ENCODE measurements at regions not wholly inside any gene's neighbourhood (a gene's known extent, or its start where the extent isn't known, plus 50 kb on each side); places are given as distances from the start of the nearest gene placed in this dataset.

DNA sequence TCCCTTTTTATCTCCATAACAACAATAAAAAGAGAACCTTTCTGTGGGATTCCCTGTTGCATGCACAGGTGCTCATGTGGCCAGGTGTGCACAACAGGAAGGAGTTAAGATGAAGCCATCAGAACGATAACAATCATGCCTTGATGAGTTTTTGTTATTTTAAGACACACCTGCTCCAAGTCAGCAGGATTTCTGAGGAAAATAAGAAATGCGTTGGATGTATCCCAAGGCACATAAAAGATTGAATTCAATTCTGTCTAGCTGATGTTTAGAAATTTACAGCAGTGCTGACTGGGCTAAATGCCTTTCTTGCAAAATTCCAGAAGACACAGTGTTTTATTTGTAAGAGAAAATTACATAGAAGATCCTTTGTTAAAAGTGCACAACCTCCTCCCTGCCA, 1678.2 kb downstream of the ARAP2 start:
- no peaks in the 10 kb centered on the region for H3K36me3 ChIP-seq
- TF ChIP-seq POLR2AphosphoS5 (IDR thresholded peaks at IDR 0.05) (no peak), EP300 (IDR thresholded peaks at IDR 0.05) (no peak), POLR2A (IDR thresholded peaks at IDR 0.05; ENCODE audit: low read depth) (no peak)
- TF ChIP-seq, protein P1, sequence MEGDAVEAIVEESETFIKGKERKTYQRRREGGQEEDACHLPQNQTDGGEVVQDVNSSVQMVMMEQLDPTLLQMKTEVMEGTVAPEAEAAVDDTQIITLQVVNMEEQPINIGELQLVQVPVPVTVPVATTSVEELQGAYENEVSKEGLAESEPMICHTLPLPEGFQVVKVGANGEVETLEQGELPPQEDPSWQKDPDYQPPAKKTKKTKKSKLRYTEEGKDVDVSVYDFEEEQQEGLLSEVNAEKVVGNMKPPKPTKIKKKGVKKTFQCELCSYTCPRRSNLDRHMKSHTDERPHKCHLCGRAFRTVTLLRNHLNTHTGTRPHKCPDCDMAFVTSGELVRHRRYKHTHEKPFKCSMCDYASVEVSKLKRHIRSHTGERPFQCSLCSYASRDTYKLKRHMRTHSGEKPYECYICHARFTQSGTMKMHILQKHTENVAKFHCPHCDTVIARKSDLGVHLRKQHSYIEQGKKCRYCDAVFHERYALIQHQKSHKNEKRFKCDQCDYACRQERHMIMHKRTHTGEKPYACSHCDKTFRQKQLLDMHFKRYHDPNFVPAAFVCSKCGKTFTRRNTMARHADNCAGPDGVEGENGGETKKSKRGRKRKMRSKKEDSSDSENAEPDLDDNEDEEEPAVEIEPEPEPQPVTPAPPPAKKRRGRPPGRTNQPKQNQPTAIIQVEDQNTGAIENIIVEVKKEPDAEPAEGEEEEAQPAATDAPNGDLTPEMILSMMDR (IDR thresholded peaks at IDR 0.05) = no peak
- no peaks in the 10 kb centered on the region for H3K27me3 ChIP-seq
- 42% methylated on average over 2 of the region's 2 CpGs for WGBS
- no peaks in the 10 kb centered on the region for H3K4me1 ChIP-seq
- H3K27ac ChIP-seq (replicated peaks in 1 of 4) = no peak overlapping the region
- intact Hi-C loops (cut with DNase I) = no loop called here
- no peak for DNase-seq (ENCODE audit: extremely low spot score)
- H3K4me3 ChIP-seq = no peak overlapping the region
- H3K9me3 ChIP-seq = no peaks in the 10 kb centered on the region

DNA sequence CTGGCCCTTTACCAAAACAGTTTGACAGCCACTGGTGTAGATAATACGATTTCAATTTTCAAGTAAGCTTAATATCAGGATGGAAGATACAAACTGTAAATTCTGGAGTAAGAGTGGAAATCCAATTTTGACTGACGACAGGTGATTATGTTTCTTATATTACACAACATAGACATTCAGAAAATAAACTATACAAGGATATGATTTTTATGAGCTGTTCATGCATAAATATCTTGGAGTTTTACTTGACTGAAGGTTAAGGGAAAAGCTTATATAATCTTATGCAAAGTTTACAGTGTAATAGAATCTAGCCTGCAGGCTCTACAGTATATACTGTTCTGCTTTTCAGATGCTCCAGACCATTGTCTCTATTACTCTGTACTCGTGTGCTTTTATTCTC, 1672.3 kb downstream of the ARAP2 start:
- Histone ChIP-seq H3K27ac (replicated peaks in 1 of 4) (no peak overlapping the region), H3K9me3 (no peaks in the 10 kb centered on the region), H3K36me3 (no peaks in the 10 kb centered on the region), H3K4me3 (no peak overlapping the region), H3K4me1 (no peaks in the 10 kb centered on the region), H3K27me3 (no peaks in the 10 kb centered on the region)
- no peak for DNase-seq (ENCODE audit: extremely low spot score)
- WGBS = 41% methylated on average over 3 of the region's 3 CpGs
- intact Hi-C loops (cut with DNase I) = no loop called here
- TF ChIP-seq POLR2AphosphoS5 (IDR thresholded peaks at IDR 0.05) (no peak), EP300 (IDR thresholded peaks at IDR 0.05) (no peak), POLR2A (IDR thresholded peaks at IDR 0.05; ENCODE audit: low read depth) (no peak)
- TF ChIP-seq, protein P1 (IDR thresholded peaks at IDR 0.05) = no peak

DNA sequence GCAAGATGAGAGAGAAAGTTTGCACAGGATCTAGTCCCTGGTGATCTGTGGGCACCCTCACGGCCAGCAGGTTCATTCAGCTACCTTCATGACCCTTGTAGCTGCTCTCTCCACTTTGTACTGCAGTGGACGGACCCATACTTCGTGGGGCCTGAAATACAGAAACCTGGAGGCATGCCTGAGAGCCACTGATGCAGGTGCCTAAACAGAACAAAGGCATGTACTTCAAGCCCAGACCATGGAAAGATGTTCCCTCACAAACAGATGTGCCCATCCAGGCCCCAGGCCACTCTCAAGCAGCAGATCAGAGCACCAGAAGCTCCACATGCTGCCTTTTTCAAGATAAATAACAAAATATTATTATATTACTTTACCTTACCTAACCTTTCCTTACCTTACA, 1629.0 kb downstream of the ARAP2 start:
- Histone ChIP-seq H3K9me3 (no peaks in the 10 kb centered on the region), H3K4me1 (no peaks in the 10 kb centered on the region), H3K36me3 (no peaks in the 10 kb centered on the region), H3K4me3 (no peak overlapping the region), H3K27ac (replicated peaks in 1 of 4) (no peak overlapping the region), H3K27me3 (no peaks in the 10 kb centered on the region)
- 85% methylated on average over 3 of the region's 3 CpGs for WGBS
- DNase-seq (ENCODE audit: extremely low spot score) = no peak
- TF ChIP-seq POLR2A (IDR thresholded peaks at IDR 0.05; ENCODE audit: low read depth) (no peak), EP300 (IDR thresholded peaks at IDR 0.05) (no peak), POLR2AphosphoS5 (IDR thresholded peaks at IDR 0.05) (no peak)
- TF ChIP-seq, protein P1 (IDR thresholded peaks at IDR 0.05) = no peak
- intact Hi-C loops (cut with DNase I) = no loop called here

- Histone ChIP-seq H3K27me3 (no peaks in the 10 kb centered on the region), H3K4me3 (no peak overlapping the region), H3K9me3 (no peaks in the 10 kb centered on the region), H3K4me1 (no peaks in the 10 kb centered on the region), H3K27ac (replicated peaks in 1 of 4) (no peak overlapping the region), H3K36me3 (no peaks in the 10 kb centered on the region)
- TF ChIP-seq EP300 (IDR thresholded peaks at IDR 0.05) (no peak), POLR2A (IDR thresholded peaks at IDR 0.05; ENCODE audit: low read depth) (no peak), POLR2AphosphoS5 (IDR thresholded peaks at IDR 0.05) (no peak)
- TF ChIP-seq, protein P1 (IDR thresholded peaks at IDR 0.05) = no peak
- WGBS = 74% methylated on average over 6 of the region's 6 CpGs
- intact Hi-C loops (cut with DNase I) = no loop called here
- DNase-seq (ENCODE audit: extremely low spot score) = no peak
These were observed 1624.7 kb downstream of the ARAP2 start for GRCh38 chr4:34619531-34620162.

- Histone ChIP-seq H3K27me3 (no peaks in the 10 kb centered on the region), H3K27ac (replicated peaks in 1 of 4) (no peak overlapping the region), H3K4me3 (no peak overlapping the region), H3K9me3 (peaks cover 0 to 6% (median 0%) of the 10 kb centered on the region in 4 donors), H3K36me3 (no peaks in the 10 kb centered on the region), H3K4me1 (no peaks in the 10 kb centered on the region)
- 55% methylated on average over 2 of the region's 2 CpGs for WGBS
- no peak for DNase-seq (ENCODE audit: extremely low spot score)
- intact Hi-C loops (cut with DNase I) = no loop called here
- TF ChIP-seq POLR2AphosphoS5 (IDR thresholded peaks at IDR 0.05) = no peak
- TF ChIP-seq POLR2A (IDR thresholded peaks at IDR 0.05; ENCODE audit: low read depth) = no peak
- TF ChIP-seq, protein P1 (IDR thresholded peaks at IDR 0.05) = no peak
- TF ChIP-seq EP300 (IDR thresholded peaks at IDR 0.05) = no peak
These were observed 1615.8 kb downstream of the ARAP2 start for GRCh38 chr4:34628471-34628870.
